Kidney glomerular epithelial cell (primary cell): ENCODE measurements at regions not wholly inside any gene's neighbourhood (a gene's known extent, or its start where the extent isn't known, plus 50 kb on each side); places are given as distances from the start of the nearest gene placed in this dataset.
A peak's percentile ranks its signal among the peaks of the same experiment; 100 is the strongest.

Source experiments
- DNase-seq: peaks from one replicate; lab custom pipeline; 2025; lab: John Stamatoyannopoulos, UW

DNA sequence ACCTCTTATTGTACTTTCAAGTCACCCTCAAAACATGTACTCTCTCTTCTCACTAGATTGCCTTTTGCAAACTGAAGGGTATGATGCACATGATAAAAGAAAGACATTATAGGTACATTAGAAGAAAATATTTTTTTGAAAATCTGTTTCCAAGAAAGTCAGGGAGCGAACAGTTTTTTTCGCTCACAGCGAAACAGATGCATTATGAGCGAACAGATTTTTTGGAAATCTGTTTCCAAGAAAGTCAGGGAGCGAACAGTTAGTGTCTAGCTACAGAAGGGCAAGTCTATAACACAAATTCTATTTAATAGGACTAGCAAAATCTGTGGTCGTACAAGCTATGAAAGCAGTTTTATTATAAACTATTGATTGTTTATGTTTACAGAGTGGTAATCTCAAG, 296.2 kb upstream of the ANO3 start:
- DNase-seq: no peak

DNA sequence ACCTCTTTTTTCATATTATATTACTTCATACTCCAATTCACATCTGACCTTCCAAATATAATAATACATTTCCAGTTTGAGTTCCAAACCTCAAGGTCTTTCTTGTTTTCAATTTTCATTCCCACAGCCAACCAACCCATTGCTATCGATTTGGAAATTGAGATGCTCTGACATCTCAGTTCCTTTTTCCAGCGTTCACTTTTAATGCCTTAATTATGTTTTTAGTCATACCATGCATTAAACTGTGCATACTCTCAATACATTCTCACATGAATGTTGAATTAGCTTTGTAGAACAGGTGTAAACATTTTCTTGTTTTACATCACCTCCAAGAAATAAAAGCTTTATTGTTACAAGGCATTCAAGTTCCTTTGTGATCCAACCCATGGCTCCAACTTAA, 294.2 kb upstream of the ANO3 start:
- no peak for DNase-seq

- DNase-seq: no peak
These were observed 291.6 kb upstream of the ANO3 start for GRCh38 chr11:26040339-26040738.

GRCh38 chr11:26042113-26042512, 289.8 kb upstream of the ANO3 start:
- DNase-seq: no peak

DNA sequence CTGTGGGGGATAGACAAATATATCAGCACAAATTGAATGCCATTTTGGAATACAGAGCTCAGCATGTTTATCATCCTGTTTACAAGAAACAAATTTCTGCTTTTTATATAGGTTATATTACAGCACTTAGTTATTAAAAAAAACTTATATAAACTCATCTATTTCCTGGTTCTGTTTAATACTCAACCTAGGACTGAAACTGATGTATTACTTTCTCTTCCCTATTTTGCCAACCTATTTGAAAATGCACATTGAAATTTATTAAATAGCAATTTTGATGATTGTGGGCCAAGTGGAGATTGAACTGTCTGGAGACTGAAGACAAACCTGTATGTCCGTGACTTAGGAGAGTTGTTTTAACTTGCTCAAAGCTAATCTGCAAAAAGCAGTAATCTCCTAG, 288.3 kb upstream of the ANO3 start:
- DNase-seq: no peak

DNA sequence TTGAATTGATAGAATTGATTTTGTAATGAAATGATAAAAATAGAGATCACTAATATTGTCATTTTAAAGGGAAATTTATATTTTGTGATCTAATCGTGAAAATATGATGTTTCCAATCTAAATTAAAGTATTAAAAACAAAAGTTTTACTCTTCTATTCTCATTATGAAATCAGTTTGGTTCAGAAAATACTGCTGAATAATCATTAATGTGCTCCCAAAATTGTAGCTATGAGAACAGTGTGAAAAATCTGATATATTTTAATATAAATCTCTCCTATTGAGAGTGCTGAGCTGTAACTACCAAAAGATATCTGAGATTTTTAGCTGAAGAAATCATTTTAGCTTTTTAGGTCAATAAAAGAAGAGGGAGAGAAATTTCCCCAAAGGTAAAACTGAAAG, 287.5 kb upstream of the ANO3 start:
- DNase-seq: no peak

DNA sequence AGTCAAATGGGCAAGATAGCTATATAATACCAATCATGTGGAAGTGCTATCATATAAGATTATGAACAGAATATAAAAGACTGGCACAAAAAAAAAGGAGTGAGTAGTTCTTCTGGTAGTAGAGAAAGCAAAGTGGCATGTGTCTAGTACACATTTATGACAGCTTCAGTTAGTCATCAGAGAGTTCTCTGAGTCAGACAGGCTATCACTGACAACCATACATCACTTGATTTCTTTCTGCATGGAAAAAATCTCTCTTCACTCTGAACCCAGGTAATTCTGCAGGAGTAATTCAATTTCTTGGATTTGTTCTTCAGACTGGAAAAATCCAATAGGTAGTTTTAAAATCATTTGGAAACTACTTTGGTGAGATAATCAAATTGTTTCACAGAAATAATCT, 286.8 kb upstream of the ANO3 start:
- no peak for DNase-seq

DNA sequence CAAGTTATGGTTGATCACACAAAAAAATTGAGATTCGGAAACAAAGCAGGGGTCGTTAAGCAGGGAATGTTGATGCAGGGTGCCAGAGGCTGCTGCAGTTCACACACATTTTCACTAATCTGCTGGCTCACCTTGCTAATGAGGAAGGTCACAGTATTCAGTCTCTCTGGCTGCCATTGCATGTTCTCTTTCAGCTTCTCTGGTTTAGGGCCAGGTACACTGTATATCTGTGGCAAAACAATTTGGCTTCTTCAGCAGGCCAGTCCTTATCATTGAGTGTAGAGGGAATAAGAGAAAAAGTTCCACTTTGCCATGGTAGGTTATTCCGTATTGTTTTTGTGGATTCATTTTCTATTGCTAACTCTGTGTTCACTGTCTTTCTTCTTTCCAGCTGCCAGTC, 283.7 kb upstream of the ANO3 start:
- no peak for DNase-seq

DNA sequence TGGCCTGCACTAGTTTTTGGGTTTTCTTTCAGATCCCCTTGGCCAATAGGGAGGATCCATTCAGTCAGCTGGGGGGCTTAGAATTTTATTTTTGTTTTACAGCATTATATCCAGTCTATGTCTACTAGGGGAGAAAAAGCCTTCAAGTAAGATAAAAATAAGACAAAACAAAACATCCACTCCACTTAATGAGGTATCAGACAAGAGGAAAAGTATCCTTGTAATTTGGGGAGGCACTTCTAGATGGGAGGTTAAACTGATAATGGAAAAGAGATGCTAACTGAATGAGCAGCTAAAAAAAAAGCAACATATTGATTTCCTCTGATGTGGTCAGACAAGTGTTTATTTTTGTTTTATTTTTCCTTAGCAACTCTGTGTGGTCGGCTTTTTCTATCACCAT, 278.0 kb upstream of the ANO3 start:
- no peak for DNase-seq

GRCh38 chr11:26062660-26063059, 269.3 kb upstream of the ANO3 start:
- DNase-seq: no peak

DNA sequence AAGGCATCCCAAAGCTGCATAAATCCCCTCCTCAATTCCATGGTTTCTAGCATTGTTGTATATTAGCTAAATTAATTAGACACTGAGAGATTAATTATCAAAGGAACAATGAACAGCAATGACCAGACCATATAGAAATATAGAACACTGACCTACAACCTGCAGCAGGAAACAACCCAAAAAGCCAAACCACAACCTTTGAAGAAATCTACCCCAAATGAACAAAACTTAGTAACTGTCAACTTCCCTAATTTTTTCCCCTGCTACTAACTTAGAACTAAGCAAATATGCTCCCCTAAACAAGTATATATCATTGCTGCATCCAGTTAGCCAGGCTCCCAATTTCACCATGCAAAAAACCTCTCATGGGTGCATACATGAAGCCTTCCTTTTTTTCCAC, 268.0 kb upstream of the ANO3 start:
- DNase-seq: no peak

DNA sequence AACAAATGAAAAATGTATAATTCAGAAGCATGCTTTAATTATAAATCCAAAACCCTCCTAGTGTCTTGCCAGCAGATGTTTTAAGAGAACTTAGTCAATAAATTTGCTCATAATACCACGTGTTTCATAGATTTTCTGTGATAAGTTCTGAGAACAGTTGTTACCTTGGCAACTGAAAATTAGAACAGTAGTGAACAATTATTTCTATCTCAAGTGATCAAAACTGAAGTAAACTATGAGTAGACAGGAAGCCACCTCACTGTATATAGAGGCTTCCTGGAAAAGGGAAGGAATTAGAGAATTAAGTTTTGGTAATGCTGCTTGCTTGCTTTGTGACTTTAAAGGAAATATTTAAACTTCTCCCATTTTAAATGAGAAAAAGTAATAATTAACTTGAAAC, 266.0 kb upstream of the ANO3 start:
- DNase-seq: no peak

DNA sequence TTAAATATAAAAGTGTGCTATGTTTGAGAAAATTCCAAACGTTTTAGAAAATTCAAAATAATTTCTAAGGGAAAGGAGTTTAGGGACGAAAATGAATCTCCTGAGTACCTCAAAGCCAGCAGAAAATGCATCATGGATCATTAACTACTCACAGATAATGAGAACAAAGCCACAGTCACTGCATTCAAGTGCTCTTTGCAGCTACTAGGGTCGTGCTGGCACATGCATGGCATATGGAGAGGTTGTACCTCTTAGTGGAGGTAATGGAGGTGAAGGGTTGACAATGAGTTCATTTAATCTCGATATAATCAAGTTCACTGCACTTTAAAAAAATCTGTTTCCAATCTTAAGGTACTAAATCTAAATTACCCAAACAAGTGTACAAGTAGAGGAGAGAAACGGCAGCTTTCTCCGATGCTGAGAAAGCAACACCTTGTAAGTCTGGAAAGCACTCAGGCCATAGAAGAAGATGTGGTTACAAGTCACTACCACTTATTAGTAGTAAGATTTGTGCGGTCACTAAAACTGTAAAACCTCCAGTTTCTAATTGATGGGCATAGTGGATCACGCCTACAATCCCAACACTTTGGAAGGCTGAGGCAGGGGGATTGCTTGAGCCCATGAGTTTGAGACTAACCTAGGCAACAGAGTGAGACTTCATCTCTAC, 261.1 kb upstream of the ANO3 start:
- DNase-seq: no peak

DNA sequence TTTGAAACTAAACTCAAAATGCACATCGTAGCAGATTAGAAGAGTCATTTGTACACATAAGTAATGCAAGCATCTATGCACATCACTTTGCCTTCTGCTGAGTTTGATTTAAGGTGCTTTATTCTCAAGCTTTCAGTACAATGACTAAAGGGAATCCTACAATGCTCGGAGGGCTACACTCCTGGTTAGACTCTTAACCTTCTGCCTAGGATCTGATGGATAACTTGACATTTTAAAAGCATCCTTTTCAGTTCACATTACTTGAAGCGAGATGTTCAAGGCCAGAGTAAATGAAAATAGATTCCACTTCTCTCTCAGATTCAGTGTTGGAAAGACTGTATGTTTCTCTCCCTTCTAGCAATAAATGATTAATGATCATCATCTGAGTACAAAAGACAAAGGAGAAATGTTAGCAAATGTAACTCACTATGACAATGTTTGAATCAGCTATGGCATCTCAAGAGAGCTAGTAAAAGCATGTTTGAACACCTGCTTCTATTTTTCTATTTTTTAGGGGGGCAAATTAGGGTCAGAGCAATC, 259.2 kb upstream of the ANO3 start:
- DNase-seq: no peak

DNA sequence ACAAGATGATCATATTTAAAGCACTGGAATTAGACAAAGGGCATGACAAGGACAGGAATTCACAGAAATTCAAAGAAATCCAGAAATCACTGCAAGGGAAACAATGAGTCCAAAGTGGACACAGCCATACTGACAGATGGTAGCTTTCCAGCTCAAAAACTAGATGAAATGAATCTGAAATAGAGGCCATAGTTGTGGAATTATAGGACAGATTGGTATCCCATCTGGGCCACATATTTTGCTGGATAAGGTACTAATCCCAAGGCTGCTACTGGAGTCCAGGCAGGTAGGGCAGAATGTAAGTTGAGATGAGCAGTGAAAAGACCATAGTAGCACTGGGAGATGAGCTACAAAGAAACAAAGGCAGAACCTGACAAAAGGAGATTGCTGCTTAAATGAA, 258.3 kb upstream of the ANO3 start:
- no peak for DNase-seq

- DNase-seq: no peak
These were observed 255.5 kb upstream of the ANO3 start for GRCh38 chr11:26076233-26076990.

DNA sequence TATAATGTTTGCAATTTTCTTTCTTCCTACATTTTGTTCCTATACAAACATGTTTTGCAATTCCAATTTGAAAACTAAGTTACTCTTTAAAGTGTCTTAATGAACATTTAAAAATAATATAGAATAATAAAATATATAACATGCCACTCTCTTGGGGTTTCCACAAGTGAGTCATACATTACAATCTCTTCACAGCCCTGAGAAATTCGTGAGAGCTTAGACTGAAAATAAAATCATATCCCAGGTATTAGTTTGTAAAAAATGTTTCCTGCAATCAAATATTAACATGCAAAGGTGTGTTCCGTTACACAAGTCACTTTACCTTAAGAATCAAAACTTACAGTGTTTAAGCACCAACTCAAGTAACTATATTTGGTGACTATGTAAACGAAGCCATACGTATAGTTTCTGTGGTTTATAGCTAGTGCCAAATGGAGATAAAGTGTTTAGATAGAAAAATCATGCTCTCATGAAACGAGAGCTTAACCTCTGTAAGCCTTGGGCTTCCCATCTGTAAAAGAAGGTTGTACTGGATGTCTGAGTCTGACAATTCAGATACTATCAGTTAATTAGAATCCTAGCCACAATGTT, 253.6 kb upstream of the ANO3 start:
- DNase-seq: no peak

GRCh38 chr11:26084313-26084712, 247.6 kb upstream of the ANO3 start:
- no peak for DNase-seq

GRCh38 chr11:26086028-26086427, 245.9 kb upstream of the ANO3 start:
- no peak for DNase-seq

GRCh38 chr11:26087120-26087935, 244.6 kb upstream of the ANO3 start:
- no peak for DNase-seq

DNA sequence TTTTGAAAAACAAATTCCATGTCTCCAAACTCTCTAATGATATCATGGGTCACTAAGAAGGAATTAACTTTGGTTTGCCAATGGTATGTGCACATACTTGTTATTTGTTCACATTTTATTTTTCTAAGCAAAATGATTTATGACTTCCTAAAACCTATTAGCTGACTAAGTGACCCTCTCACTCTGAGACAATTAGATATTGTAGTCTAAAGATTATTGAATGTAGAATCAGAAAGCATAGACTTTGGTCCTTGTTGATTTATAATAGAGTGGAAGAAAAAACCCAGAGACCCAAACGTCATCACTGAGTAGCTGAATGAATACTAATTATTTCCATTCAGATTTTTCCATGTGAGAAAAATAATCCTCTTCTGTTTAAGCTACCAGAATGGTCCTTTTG, 243.5 kb upstream of the ANO3 start:
- DNase-seq: peak; percentile 42

DNA sequence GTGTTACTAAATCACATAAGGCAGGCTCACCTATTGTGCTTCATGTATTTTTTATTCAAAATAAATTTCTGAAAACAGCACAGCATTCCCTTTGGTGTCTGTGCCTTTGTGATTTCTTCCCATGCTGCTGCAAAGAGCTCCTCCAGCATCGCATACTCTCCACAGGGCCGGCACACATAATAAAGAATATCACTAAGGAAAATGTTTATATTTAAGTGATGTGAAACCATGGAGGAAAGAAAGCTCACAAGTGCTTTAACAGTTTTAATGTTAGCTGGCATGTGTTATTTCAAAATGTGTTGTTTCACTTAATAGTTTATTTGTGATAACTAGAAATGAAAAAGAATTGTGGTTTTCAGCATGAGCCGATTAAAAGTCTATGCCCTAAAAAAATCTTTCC, 241.3 kb upstream of the ANO3 start:
- no peak for DNase-seq
